HG03175 (cell line): ENCODE measurements at regions not wholly inside any gene's neighbourhood (a gene's known extent, or its start where the extent isn't known, plus 50 kb on each side); places are given as distances from the start of the nearest gene placed in this dataset.

Source experiments
- ATAC-seq: cut with Tn5 transposase; IDR thresholded peaks from one replicate; pipeline ENCODE4 v1.9.1; 2021; ENCODE audit warnings: mild to moderate bottlenecking, moderate library complexity; ENCODE audit not compliant: unreplicated experiment

- ATAC-seq: no peak
Observed at GRCh38 chr5:6274846-6275543, 103.4 kb downstream of the MED10 start.

- no peak for ATAC-seq
Observed at GRCh38 chr5:6273749-6274148, 104.6 kb downstream of the MED10 start.

GRCh38 chr5:6273090-6273735 lies 105.1 kb downstream of the MED10 start:
- no peak for ATAC-seq

- no peak for ATAC-seq
Observed at GRCh38 chr5:6269925-6270324, 108.4 kb downstream of the MED10 start.

GRCh38 chr5:6266671-6267197 lies 111.6 kb downstream of the MED10 start:
- ATAC-seq: no peak

GRCh38 chr5:6264394-6264793 lies 114.0 kb downstream of the MED10 start:
- no peak for ATAC-seq

GRCh38 chr5:6262651-6263363 lies 115.5 kb downstream of the MED10 start:
- no peak for ATAC-seq

- no peak for ATAC-seq
Observed at GRCh38 chr5:6261668-6262067, 116.7 kb downstream of the MED10 start.

GRCh38 chr5:6261256-6261655 lies 117.1 kb downstream of the MED10 start:
- no peak for ATAC-seq

GRCh38 chr5:6260846-6261245 lies 117.5 kb downstream of the MED10 start:
- no peak for ATAC-seq

- no peak for ATAC-seq
Observed at GRCh38 chr5:6256901-6257300, 121.4 kb downstream of the MED10 start.

- no peak for ATAC-seq
Observed at GRCh38 chr5:6255956-6256355, 122.4 kb downstream of the MED10 start.

- ATAC-seq: no peak
Observed at GRCh38 chr5:6253846-6254245, 124.5 kb downstream of the MED10 start.

GRCh38 chr5:6253281-6253680 lies 125.1 kb downstream of the MED10 start:
- ATAC-seq: no peak

- ATAC-seq: no peak
Observed at GRCh38 chr5:6252581-6252980, 125.8 kb downstream of the MED10 start.

GRCh38 chr5:6251565-6252102 lies 126.7 kb downstream of the MED10 start:
- no peak for ATAC-seq

- ATAC-seq: no peak
Observed at GRCh38 chr5:6250121-6250520, 128.2 kb downstream of the MED10 start.

GRCh38 chr5:6248132-6248531 lies 130.2 kb downstream of the MED10 start:
- ATAC-seq: no peak

GRCh38 chr5:6246820-6247437 lies 131.4 kb downstream of the MED10 start:
- ATAC-seq: no peak

GRCh38 chr5:6244339-6244714 lies 134.0 kb downstream of the MED10 start:
- no peak for ATAC-seq

- ATAC-seq: no peak
Observed at GRCh38 chr5:6243706-6244338, 134.5 kb downstream of the MED10 start.
